Esophagus muscularis mucosa (tissue), 4 donors: ENCODE measurements at regions not wholly inside any gene's neighbourhood (a gene's known extent, or its start where the extent isn't known, plus 50 kb on each side); places are given as distances from the start of the nearest gene placed in this dataset.

Experiments used
- DNase-seq: peaks from one replicate; pipeline ENCODE4 v3.0.0-alpha.2; 2017; ENCODE audit errors: extremely low spot score
- H3K27ac ChIP-seq, 4 donors: fragments of 200-600 bp; sonication (generic); replicated peaks in 1 of 4; 1 replicate in 3 of 4; 2 replicates in 1 of 4; pipeline ENCODE4 v1.5.1; 2016 to 2019; ENCODE audit warnings: mild to moderate bottlenecking in 1 of 4
- H3K27me3 ChIP-seq, 4 donors: fragments of 200-600 bp; sonication (generic); one replicate each; pipeline versions ENCODE4 v1.5.1 to v1.6.0; 2016 to 2019
- H3K36me3 ChIP-seq, 4 donors: fragments of 200-600 bp; sonication (generic); one replicate each; pipeline ENCODE4 v1.5.1; 2016 to 2019
- H3K4me1 ChIP-seq, 4 donors: fragments of 200-600 bp; sonication (generic); one replicate each; pipeline ENCODE4 v1.5.1; 2016 to 2019
- H3K4me3 ChIP-seq, 4 donors: fragments of 200-600 bp; sonication (generic); 1 replicate in 2 of 4; 2 replicates in 2 of 4; pipeline ENCODE4 v1.5.1; 2016 to 2019; ENCODE audit warnings: mild to moderate bottlenecking in 4 of 4, moderate library complexity in 1 of 4
- H3K9me3 ChIP-seq, 4 donors: fragments of 200-600 bp; sonication (generic); 1 replicate in 3 of 4; 2 replicates in 1 of 4; pipeline ENCODE4 v1.5.1; 2016 to 2019
- CTCF ChIP-seq, 3 experiments: fragments of 200-600 bp in 2 of 3; fragments of 450-650 bp in 1 of 3; sonication (generic) in 2 of 3; IDR thresholded peaks; one replicate each; pipeline ENCODE4 v1.5.1; 2017 to 2019; ENCODE audit warnings: antibody characterized with exemption in 3 of 3, mild to moderate bottlenecking in 2 of 3, moderate library complexity in 1 of 3
- EP300 ChIP-seq: sonication (generic); formaldehyde crosslinking; IDR thresholded peaks from one replicate; pipeline ENCODE4 v1.6.1; 2017; ENCODE audit warnings: antibody characterized with exemption
- POLR2A ChIP-seq: fragments of 450-650 bp; IDR thresholded peaks from one replicate; pipeline ENCODE4 v1.6.1; 2017; ENCODE audit warnings: antibody characterized with exemption, moderate library complexity, mild to moderate bottlenecking, low read depth
- POLR2AphosphoS5 ChIP-seq, 2 donors: sonication (generic); formaldehyde crosslinking; IDR thresholded peaks; one replicate each; pipeline ENCODE4 v1.6.1; 2017; ENCODE audit warnings: antibody characterized with exemption in 2 of 2
- WGBS: methylation state at CpG from one replicate; pipeline ENCODE4 v1.1.5; 2018; 5-methylcytosine and 5-hydroxymethylcytosine counted together
- intact Hi-C: fragments of 100-400 bp; cut with DNase I; formaldehyde crosslinking; loops from one replicate; pipeline ENCODE4 v1.15.1; 2023

- intact Hi-C loops: no loop called here
- WGBS: 98% methylated on average over 2 of the region's 2 CpGs
- Histone ChIP-seq H3K4me1 (no peaks in the 10 kb centered on the region), H3K4me3 (no peak overlapping the region), H3K27ac (no peak overlapping the region), H3K36me3 (no peaks in the 10 kb centered on the region), H3K9me3 (peaks cover 0 to 9% (median 6%) of the 10 kb centered on the region in 4 donors), H3K27me3 (no peaks in the 10 kb centered on the region)
- DNase-seq: no peak
- TF ChIP-seq EP300 (no peak), POLR2A (no peak), POLR2AphosphoS5 (IDR thresholded peaks at IDR 0.05) (no peak), CTCF (IDR thresholded peaks at IDR 0.05) (no peak)
These were observed 127.5 kb upstream of the KITLG start for GRCh38 chr12:88707800-88708199.

GRCh38 chr12:88706286-88706685 is 126.0 kb upstream of the KITLG start:
- Histone ChIP-seq H3K36me3 (no peaks in the 10 kb centered on the region), H3K4me3 (no peak overlapping the region), H3K27me3 (no peaks in the 10 kb centered on the region), H3K4me1 (no peaks in the 10 kb centered on the region), H3K27ac (no peak overlapping the region), H3K9me3 (peaks cover 0 to 9% (median 6%) of the 10 kb centered on the region in 4 donors)
- intact Hi-C loops: no loop called here
- DNase-seq: no peak
- no peak for TF ChIP-seq POLR2A
- no peak for TF ChIP-seq POLR2AphosphoS5 (IDR thresholded peaks at IDR 0.05)
- TF ChIP-seq CTCF (IDR thresholded peaks at IDR 0.05): no peak
- no peak for TF ChIP-seq EP300

GRCh38 chr12:88703790-88704189 is 123.5 kb upstream of the KITLG start:
- intact Hi-C loops: no loop called here

GRCh38 chr12:88698471-88698870 is 118.2 kb upstream of the KITLG start:
- Histone ChIP-seq H3K4me3 (no peak overlapping the region), H3K4me1 (no peaks in the 10 kb centered on the region), H3K36me3 (no peaks in the 10 kb centered on the region), H3K27ac (no peak overlapping the region), H3K9me3 (peaks cover 0 to 5% (median 0%) of the 10 kb centered on the region in 4 donors), H3K27me3 (no peaks in the 10 kb centered on the region)
- no peak for TF ChIP-seq EP300
- no peak for TF ChIP-seq POLR2A
- TF ChIP-seq CTCF (IDR thresholded peaks at IDR 0.05): no peak
- no peak for TF ChIP-seq POLR2AphosphoS5 (IDR thresholded peaks at IDR 0.05)
- intact Hi-C loops: no loop called here
- WGBS: 88% methylated on average over 3 of the region's 3 CpGs
- DNase-seq: no peak

More at GRCh38 chr12:88703790-88704189, 123.5 kb upstream of the KITLG start:
- Histone ChIP-seq H3K9me3 (peaks cover 0 to 9% (median 6%) of the 10 kb centered on the region in 4 donors), H3K27me3 (no peaks in the 10 kb centered on the region), H3K27ac (no peak overlapping the region), H3K36me3 (no peaks in the 10 kb centered on the region), H3K4me1 (no peaks in the 10 kb centered on the region), H3K4me3 (no peak overlapping the region)
- no peak for DNase-seq
- TF ChIP-seq EP300 (no peak), POLR2A (no peak), CTCF (IDR thresholded peaks at IDR 0.05) (no peak), POLR2AphosphoS5 (IDR thresholded peaks at IDR 0.05) (no peak)
- 100% methylated on average over 3 of the region's 3 CpGs for WGBS

- H3K36me3 ChIP-seq: no peaks in the 10 kb centered on the region
- TF ChIP-seq POLR2A (no peak), CTCF (IDR thresholded peaks at IDR 0.05) (no peak), EP300 (no peak), POLR2AphosphoS5 (IDR thresholded peaks at IDR 0.05) (no peak)
- H3K4me1 ChIP-seq: peaks cover 0 to 17% (median 8%) of the 10 kb centered on the region in 4 donors
- H3K27ac ChIP-seq: no peak overlapping the region
- H3K27me3 ChIP-seq: no peaks in the 10 kb centered on the region
- DNase-seq: no peak
- peaks cover 0 to 5% (median 0%) of the 10 kb centered on the region in 4 donors for H3K9me3 ChIP-seq
- no peak overlapping the region for H3K4me3 ChIP-seq
- whole genome bisulfite sequencing: 77% methylated on average over 1 of the region's 1 CpG
- intact Hi-C loops: no loop called here
These were observed 113.7 kb upstream of the KITLG start for GRCh38 chr12:88693837-88694445.
